GM12878 (cell line): ENCODE measurements at regions not wholly inside any gene's neighbourhood (a gene's known extent, or its start where the extent isn't known, plus 50 kb on each side); places are given as distances from the start of the nearest gene placed in this dataset.

Experiments
- ATAC-seq: fragments of 200-7000 bp; cut with Tn5 transposase; 3 replicates; pipeline ENCODE4 v1.9.1; 2020; ENCODE audit warnings: mild to moderate bottlenecking, moderate library complexity
- BruUV-seq: library from RNA; stranded (reverse); fragments of 400-500 nt; replicated peaks from 2 replicates; lab custom pipeline; 2021; lab: Mats Ljungman, UMichigan
- CTCF ChIA-PET: fragments of 300-600 bp; sonication (Branson Sonifier 250); formaldehyde crosslinking; extraction: SDS; loops from one replicate; lab custom pipeline; 2021; ENCODE audit warnings: inconsistent platforms; lab: Yijun Ruan, JAX
- POLR2A ChIA-PET: fragments of 350-600 bp; formaldehyde crosslinking; extraction: SDS; loops from one replicate; lab custom pipeline; 2021; ENCODE audit warnings: inconsistent platforms; lab: Charles Lee
- RAD21 ChIA-PET: fragments of 300-600 bp; sonication (Branson Sonifier 250); formaldehyde crosslinking; loops from one replicate; lab custom pipeline; 2023; ENCODE audit warnings: antibody characterized with exemption; ENCODE audit not compliant: unreplicated experiment; lab: Charles Lee
- SMC1A ChIA-PET: fragments of 300-600 bp; sonication (Branson Sonifier 250); formaldehyde crosslinking; loops from one replicate; lab custom pipeline; 2023; ENCODE audit not compliant: unreplicated experiment, uncharacterized antibody; lab: Charles Lee
- DNase-seq: peaks from one replicate; pipeline ENCODE4 v3.0.0-alpha.2; 2011; ENCODE audit warnings: low read depth, low spot score
- FAIRE-seq: peaks from 3 replicates; lab custom pipeline; 2011; peaks lifted over from hg19 to GRCh38; lab: Jason Lieb, UNC
- H2AFZ ChIP-seq: 2 replicates; pipeline ENCODE4 v1.6.0; 2011; ENCODE audit warnings: low read depth, low read length, control low read depth; ENCODE audit not compliant: control insufficient read depth
- H3K27ac ChIP-seq: 2 replicates; pipeline ENCODE4 v1.5.1; 2011; ENCODE audit warnings: control low read depth; ENCODE audit not compliant: control insufficient read depth, insufficient read depth
- H3K27me3 ChIP-seq, 2 experiments: replicated peaks in 1 of 2; 2 replicates each; pipeline versions ENCODE4 v1.6.0 to v1.6.1; 2011; ENCODE audit warnings: low read length in 1 of 2; ENCODE audit not compliant: control insufficient read depth in 2 of 2, insufficient read depth in 2 of 2
- H3K36me3 ChIP-seq, 2 experiments: 2 replicates each; pipeline ENCODE4 v1.5.1; 2011; ENCODE audit warnings: low read length in 1 of 2; ENCODE audit not compliant: control insufficient read depth in 2 of 2, insufficient read depth in 2 of 2
- H3K4me1 ChIP-seq: 2 replicates; pipeline ENCODE4 v1.6.1; 2011; ENCODE audit warnings: mild to moderate bottlenecking, low read length, moderate library complexity, mixed read lengths; ENCODE audit not compliant: control insufficient read depth, insufficient read depth
- H3K4me2 ChIP-seq: 2 replicates; pipeline ENCODE4 v1.6.0; 2011; ENCODE audit warnings: control low read depth; ENCODE audit not compliant: control insufficient read depth, insufficient read depth
- H3K4me3 ChIP-seq: fragments of 200-600 bp; sonication (generic); 2 replicates; pipeline ENCODE4 v1.5.1; 2016
- H3K79me2 ChIP-seq: 2 replicates; pipeline ENCODE4 v1.6.0; 2011; ENCODE audit warnings: low read length; ENCODE audit not compliant: control insufficient read depth, insufficient read depth
- H3K9ac ChIP-seq: 2 replicates; pipeline ENCODE4 v1.8.0; 2011; ENCODE audit warnings: low read length, control low read depth, mixed read lengths; ENCODE audit not compliant: control insufficient read depth, insufficient read depth
- H3K9me3 ChIP-seq: replicated peaks from 3 replicates; pipeline ENCODE4 v1.5.1; 2011; ENCODE audit warnings: mild to moderate bottlenecking, low read length; ENCODE audit not compliant: control insufficient read depth, insufficient read depth
- H4K20me1 ChIP-seq: 2 replicates; pipeline ENCODE4 v1.6.0; 2011; ENCODE audit not compliant: control insufficient read depth, insufficient read depth
- CBX3 ChIP-seq: fragments of 200-600 bp; sonication (generic); IDR thresholded peaks from 2 replicates; pipeline ENCODE4 v1.6.1; 2016; ENCODE audit warnings: low read depth, borderline replicate concordance
- CHD4 ChIP-seq: fragments of 200-600 bp; sonication (generic); IDR thresholded peaks from 2 replicates; pipeline ENCODE4 v1.6.1; 2016; ENCODE audit warnings: mild to moderate bottlenecking
- HDAC6 ChIP-seq: fragments of 200-600 bp; sonication (generic); IDR thresholded peaks from one replicate; pipeline ENCODE4 v1.8.0; 2017; ENCODE audit warnings: antibody characterized with exemption; ENCODE audit not compliant: unreplicated experiment
- JUNB ChIP-seq: IDR thresholded peaks from 2 replicates; pipeline ENCODE4 v1.6.1; 2016; ENCODE audit warnings: antibody characterized with exemption, mild to moderate bottlenecking
- LARP7 ChIP-seq: fragments of 450-650 bp; IDR thresholded peaks from 2 replicates; pipeline ENCODE4 v1.6.1; 2017; ENCODE audit warnings: mild to moderate bottlenecking
- PML ChIP-seq: IDR thresholded peaks from 2 replicates; pipeline ENCODE4 v1.6.1; 2012; ENCODE audit warnings: low read length, inconsistent platforms
- RAD21 ChIP-seq: IDR thresholded peaks from 2 replicates; pipeline ENCODE4 v1.6.1; 2011; ENCODE audit warnings: mild to moderate bottlenecking, low read depth, low read length, moderate library complexity; ENCODE audit not compliant: insufficient read depth
- SMARCA5 ChIP-seq: fragments of 450-650 bp; IDR thresholded peaks from 2 replicates; pipeline ENCODE4 v1.6.1; 2017; ENCODE audit warnings: mild to moderate bottlenecking
- SUZ12 ChIP-seq: fragments of 200-600 bp; sonication (generic); IDR thresholded peaks from one replicate; pipeline ENCODE4 v1.6.1; 2018; ENCODE audit warnings: antibody characterized with exemption, mild to moderate bottlenecking; ENCODE audit not compliant: unreplicated experiment
- YY1 ChIP-seq: IDR thresholded peaks from 2 replicates; pipeline ENCODE4 v1.6.1; 2011; ENCODE audit warnings: low read depth, mild to moderate bottlenecking, low read length
- in situ Hi-C: fragments of 300-500 bp; cut with MboI; formaldehyde crosslinking; loops from 9 replicates; pipeline ENCODE4 v1.14.3; 2018; ENCODE audit warnings: mixed read lengths
- intact Hi-C: fragments of 100-400 bp; cut with micrococcal nuclease; formaldehyde crosslinking; loops from one replicate; pipeline ENCODE4 v1.14.2; 2022; ENCODE audit not compliant: unreplicated experiment
- TF ChIP-seq, protein P1 (sequence below), 3 experiments: IDR thresholded peaks in 2 of 3; conservative IDR thresholded peaks in 1 of 3; 2 replicates each; pipeline ENCODE4 v1.5.1; 2011; ENCODE audit warnings: low read depth in 3 of 3, low read length in 3 of 3, mild to moderate bottlenecking in 3 of 3, control low read depth in 2 of 3, moderate library complexity in 2 of 3, inconsistent platforms in 1 of 3, mixed read lengths in 1 of 3; ENCODE audit not compliant: control insufficient read depth in 2 of 3, insufficient read depth in 1 of 3; ENCODE audit errors: extremely low read depth in 1 of 3
- TF ChIP-seq, protein P2 (sequence below): fragments of 450-650 bp; IDR thresholded peaks from 2 replicates; pipeline ENCODE4 v1.6.1; 2017; ENCODE audit warnings: mild to moderate bottlenecking, moderate library complexity
- TF ChIP-seq, protein P3 (sequence below): fragments of 150-350 bp; IDR thresholded peaks from 2 replicates; pipeline ENCODE4 v1.6.1; 2016; ENCODE audit warnings: low read depth, low read length

DNA sequence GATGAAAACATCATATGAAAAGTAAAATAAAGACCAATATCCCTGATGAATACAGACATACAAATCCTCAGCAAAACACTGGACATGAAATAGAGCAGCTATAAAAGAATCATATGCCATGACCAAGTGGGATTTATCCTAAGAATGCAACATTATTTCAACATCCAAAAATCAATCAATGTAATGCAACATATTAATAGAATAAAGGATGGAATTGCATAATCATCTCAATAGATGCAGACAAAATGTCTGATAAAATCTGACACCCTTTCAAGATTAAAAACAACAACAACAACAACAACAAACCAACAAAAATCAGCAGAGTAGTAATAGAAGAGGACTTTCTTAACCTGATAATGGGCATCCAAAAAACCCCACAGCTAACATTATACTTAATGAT is 63.8 kb upstream of the IL1R1 start:
- Histone ChIP-seq H3K36me3 (no peaks in the 10 kb centered on the region), H3K27ac (no peak overlapping the region), H3K4me3 (no peak overlapping the region), H3K4me1 (peaks cover 35% of the 10 kb centered on the region), H3K27me3 (no peaks in the 10 kb centered on the region), H3K9me3 (no peaks in the 10 kb centered on the region), H3K9ac (no peak overlapping the region), H4K20me1 (no peaks in the 10 kb centered on the region), H3K4me2 (no peak overlapping the region), H3K79me2 (no peaks in the 10 kb centered on the region), H2AFZ (no peak overlapping the region)
- ChIA-PET RAD21 (interaction anchor here (1.0 to 3.4 kb wide), 9 partner anchors 14 to 162 kb away, joined by 3 to 34 read pairs (median 4); no protein-coding TSS in a partner anchor), CTCF (interaction anchor here (0.7 to 1.8 kb wide), 6 partner anchors 21 to 162 kb away, joined by 3 to 5 read pairs (median 4); no protein-coding TSS in a partner anchor), SMC1A (interaction anchor here (0.6 to 9.3 kb wide), 14 partner anchors 8 to 161 kb away, joined by 3 to 108 read pairs (median 4); no protein-coding TSS in a partner anchor), POLR2A (interaction anchor here (0.9 to 1.7 kb wide), 4 partner anchors 16 to 30 kb away, joined by 3 to 4 read pairs (median 4); no protein-coding TSS in a partner anchor)
- FAIRE-seq, result no peak
- intact Hi-C loops (no loop called here), in situ Hi-C loops (no loop called here)
- TF ChIP-seq SUZ12, result no peak
- no peak for TF ChIP-seq YY1
- no peak for TF ChIP-seq CHD4
- TF ChIP-seq SMARCA5, result no peak
- TF ChIP-seq CBX3, result no peak
- TF ChIP-seq PML, result no peak
- TF ChIP-seq LARP7, result no peak
- TF ChIP-seq HDAC6, result no peak
- TF ChIP-seq, protein P1, sequence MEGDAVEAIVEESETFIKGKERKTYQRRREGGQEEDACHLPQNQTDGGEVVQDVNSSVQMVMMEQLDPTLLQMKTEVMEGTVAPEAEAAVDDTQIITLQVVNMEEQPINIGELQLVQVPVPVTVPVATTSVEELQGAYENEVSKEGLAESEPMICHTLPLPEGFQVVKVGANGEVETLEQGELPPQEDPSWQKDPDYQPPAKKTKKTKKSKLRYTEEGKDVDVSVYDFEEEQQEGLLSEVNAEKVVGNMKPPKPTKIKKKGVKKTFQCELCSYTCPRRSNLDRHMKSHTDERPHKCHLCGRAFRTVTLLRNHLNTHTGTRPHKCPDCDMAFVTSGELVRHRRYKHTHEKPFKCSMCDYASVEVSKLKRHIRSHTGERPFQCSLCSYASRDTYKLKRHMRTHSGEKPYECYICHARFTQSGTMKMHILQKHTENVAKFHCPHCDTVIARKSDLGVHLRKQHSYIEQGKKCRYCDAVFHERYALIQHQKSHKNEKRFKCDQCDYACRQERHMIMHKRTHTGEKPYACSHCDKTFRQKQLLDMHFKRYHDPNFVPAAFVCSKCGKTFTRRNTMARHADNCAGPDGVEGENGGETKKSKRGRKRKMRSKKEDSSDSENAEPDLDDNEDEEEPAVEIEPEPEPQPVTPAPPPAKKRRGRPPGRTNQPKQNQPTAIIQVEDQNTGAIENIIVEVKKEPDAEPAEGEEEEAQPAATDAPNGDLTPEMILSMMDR (IDR thresholded peaks at IDR 0.05 in 2 of 3, conservative IDR thresholded peaks at IDR 0.05 in 1 of 3; ENCODE audit: control insufficient read depth in 2 of 3, extremely low read depth in 1 of 3, insufficient read depth in 1 of 3, low read depth in 3 of 3, low read length in 3 of 3), result no peak
- TF ChIP-seq, protein P2, sequence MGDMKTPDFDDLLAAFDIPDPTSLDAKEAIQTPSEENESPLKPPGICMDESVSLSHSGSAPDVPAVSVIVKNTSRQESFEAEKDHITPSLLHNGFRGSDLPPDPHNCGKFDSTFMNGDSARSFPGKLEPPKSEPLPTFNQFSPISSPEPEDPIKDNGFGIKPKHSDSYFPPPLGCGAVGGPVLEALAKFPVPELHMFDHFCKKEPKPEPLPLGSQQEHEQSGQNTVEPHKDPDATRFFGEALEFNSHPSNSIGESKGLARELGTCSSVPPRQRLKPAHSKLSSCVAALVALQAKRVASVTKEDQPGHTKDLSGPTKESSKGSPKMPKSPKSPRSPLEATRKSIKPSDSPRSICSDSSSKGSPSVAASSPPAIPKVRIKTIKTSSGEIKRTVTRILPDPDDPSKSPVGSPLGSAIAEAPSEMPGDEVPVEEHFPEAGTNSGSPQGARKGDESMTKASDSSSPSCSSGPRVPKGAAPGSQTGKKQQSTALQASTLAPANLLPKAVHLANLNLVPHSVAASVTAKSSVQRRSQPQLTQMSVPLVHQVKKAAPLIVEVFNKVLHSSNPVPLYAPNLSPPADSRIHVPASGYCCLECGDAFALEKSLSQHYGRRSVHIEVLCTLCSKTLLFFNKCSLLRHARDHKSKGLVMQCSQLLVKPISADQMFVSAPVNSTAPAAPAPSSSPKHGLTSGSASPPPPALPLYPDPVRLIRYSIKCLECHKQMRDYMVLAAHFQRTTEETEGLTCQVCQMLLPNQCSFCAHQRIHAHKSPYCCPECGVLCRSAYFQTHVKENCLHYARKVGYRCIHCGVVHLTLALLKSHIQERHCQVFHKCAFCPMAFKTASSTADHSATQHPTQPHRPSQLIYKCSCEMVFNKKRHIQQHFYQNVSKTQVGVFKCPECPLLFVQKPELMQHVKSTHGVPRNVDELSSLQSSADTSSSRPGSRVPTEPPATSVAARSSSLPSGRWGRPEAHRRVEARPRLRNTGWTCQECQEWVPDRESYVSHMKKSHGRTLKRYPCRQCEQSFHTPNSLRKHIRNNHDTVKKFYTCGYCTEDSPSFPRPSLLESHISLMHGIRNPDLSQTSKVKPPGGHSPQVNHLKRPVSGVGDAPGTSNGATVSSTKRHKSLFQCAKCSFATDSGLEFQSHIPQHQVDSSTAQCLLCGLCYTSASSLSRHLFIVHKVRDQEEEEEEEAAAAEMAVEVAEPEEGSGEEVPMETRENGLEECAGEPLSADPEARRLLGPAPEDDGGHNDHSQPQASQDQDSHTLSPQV, result no peak
- TF ChIP-seq, protein P3, sequence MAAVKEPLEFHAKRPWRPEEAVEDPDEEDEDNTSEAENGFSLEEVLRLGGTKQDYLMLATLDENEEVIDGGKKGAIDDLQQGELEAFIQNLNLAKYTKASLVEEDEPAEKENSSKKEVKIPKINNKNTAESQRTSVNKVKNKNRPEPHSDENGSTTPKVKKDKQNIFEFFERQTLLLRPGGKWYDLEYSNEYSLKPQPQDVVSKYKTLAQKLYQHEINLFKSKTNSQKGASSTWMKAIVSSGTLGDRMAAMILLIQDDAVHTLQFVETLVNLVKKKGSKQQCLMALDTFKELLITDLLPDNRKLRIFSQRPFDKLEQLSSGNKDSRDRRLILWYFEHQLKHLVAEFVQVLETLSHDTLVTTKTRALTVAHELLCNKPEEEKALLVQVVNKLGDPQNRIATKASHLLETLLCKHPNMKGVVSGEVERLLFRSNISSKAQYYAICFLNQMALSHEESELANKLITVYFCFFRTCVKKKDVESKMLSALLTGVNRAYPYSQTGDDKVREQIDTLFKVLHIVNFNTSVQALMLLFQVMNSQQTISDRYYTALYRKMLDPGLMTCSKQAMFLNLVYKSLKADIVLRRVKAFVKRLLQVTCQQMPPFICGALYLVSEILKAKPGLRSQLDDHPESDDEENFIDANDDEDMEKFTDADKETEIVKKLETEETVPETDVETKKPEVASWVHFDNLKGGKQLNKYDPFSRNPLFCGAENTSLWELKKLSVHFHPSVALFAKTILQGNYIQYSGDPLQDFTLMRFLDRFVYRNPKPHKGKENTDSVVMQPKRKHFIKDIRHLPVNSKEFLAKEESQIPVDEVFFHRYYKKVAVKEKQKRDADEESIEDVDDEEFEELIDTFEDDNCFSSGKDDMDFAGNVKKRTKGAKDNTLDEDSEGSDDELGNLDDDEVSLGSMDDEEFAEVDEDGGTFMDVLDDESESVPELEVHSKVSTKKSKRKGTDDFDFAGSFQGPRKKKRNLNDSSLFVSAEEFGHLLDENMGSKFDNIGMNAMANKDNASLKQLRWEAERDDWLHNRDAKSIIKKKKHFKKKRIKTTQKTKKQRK, result no peak
- TF ChIP-seq JUNB, result no peak
- no peak for TF ChIP-seq RAD21
- no peak for ATAC-seq
- DNase-seq, result no peak
- BruUV-seq, result no TSS peak
